Chondrocyte (in vitro differentiated cells): ENCODE measurements at regions not wholly inside any gene's neighbourhood (a gene's known extent, or its start where the extent isn't known, plus 50 kb on each side); places are given as distances from the start of the nearest gene placed in this dataset.

Experiments
- DNase-seq: peaks from one replicate; pipeline ENCODE4 v3.0.0; 2021; ENCODE audit warnings: mixed read lengths, low spot score
- H3K27ac Mint-ChIP-seq: one replicate; pipeline ENCODE4 v1.8.0; 2021; ENCODE audit warnings: mild to moderate bottlenecking, moderate library complexity, mixed read lengths; ENCODE audit not compliant: unreplicated experiment
- H3K27me3 Mint-ChIP-seq: 2 replicates; pipeline ENCODE4 v1.8.0; 2021; ENCODE audit warnings: low read depth, mixed read lengths
- H3K36me3 Mint-ChIP-seq: 2 replicates; pipeline ENCODE4 v1.8.0; 2021; ENCODE audit warnings: low read depth, mixed read lengths
- H3K4me1 Mint-ChIP-seq: 2 replicates; pipeline ENCODE4 v1.8.0; 2021; ENCODE audit warnings: low read depth, mild to moderate bottlenecking, mixed read lengths
- H3K4me3 Mint-ChIP-seq: one replicate; pipeline ENCODE4 v1.8.0; 2021; ENCODE audit warnings: mild to moderate bottlenecking, moderate library complexity, mixed read lengths; ENCODE audit not compliant: unreplicated experiment
- H3K9me3 Mint-ChIP-seq: 2 replicates; pipeline ENCODE4 v1.8.0; 2021; ENCODE audit warnings: low read depth, mixed read lengths
- CTCF ChIP-seq: fragments of 200-600 bp; sonication (generic); IDR thresholded peaks from 2 replicates; pipeline ENCODE4 v1.5.0; 2021; ENCODE audit warnings: antibody characterized with exemption, mild to moderate bottlenecking, moderate library complexity

GRCh38 chr20:43293068-43293786, 103.5 kb upstream of the PTPRT start:
- no peak for DNase-seq
- Mint-ChIP-seq H3K27ac (no peak overlapping the region), H3K27me3 (no peaks in the 10 kb centered on the region), H3K9me3 (peaks cover 24% of the 10 kb centered on the region), H3K4me1 (no peaks in the 10 kb centered on the region), H3K36me3 (no peaks in the 10 kb centered on the region), H3K4me3 (no peak overlapping the region)
- TF ChIP-seq CTCF = no peak

- Mint-ChIP-seq H3K4me1 (no peaks in the 10 kb centered on the region), H3K27me3 (no peaks in the 10 kb centered on the region), H3K36me3 (no peaks in the 10 kb centered on the region), H3K9me3 (peaks cover 26% of the 10 kb centered on the region), H3K27ac (no peak overlapping the region), H3K4me3 (no peak overlapping the region)
- no peak for TF ChIP-seq CTCF
- no peak for DNase-seq
Observed at GRCh38 chr20:43292222-43292621, 102.5 kb upstream of the PTPRT start.

DNA sequence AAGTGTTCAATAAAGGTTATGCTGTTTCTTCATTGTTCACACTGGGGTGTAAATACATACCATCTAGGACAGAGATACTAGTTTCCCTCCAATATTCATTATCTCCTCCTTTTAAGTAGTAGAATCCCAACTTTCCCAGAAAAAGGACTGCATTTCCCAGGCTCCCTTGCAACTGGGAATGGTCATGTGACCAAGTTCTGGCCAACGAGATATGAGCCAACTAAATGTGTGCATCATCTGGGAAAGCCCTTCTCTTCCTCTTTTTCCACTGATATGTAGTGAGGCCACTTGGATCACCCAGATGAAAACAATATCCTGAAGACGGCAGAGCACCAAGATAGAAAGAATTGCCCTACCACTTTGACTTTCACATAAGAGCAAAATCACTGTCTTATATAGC, 97.9 kb upstream of the PTPRT start:
- DNase-seq = no peak
- Mint-ChIP-seq H3K27me3 (no peaks in the 10 kb centered on the region), H3K36me3 (no peaks in the 10 kb centered on the region), H3K4me1 (no peaks in the 10 kb centered on the region), H3K4me3 (no peak overlapping the region), H3K27ac (no peak overlapping the region), H3K9me3 (peaks cover 17% of the 10 kb centered on the region)
- no peak for TF ChIP-seq CTCF

DNA sequence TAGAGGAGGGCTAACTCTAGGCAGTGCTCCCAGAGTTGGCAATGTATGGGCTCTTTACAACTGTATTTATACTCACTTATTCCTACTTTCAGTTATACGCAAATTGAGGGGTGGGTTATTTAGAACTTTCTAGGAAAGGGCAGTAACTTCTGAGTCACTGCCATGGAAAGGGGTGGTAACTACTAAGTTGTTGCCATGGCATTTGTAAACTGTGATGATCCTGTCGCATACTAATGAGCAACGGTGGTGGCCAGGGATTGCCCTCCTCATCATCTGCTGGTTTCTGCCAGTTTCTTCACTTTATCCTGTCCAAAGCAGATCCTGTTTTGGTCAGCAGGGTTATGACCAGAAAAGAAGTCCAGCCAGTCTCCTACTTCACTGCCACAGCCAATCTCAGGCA, 95.5 kb upstream of the PTPRT start:
- H3K27ac Mint-ChIP-seq = no peak overlapping the region
- H3K9me3 Mint-ChIP-seq = peaks cover 23% of the 10 kb centered on the region
- TF ChIP-seq CTCF = no peak
- no peaks in the 10 kb centered on the region for H3K36me3 Mint-ChIP-seq
- H3K27me3 Mint-ChIP-seq = no peaks in the 10 kb centered on the region
- DNase-seq = no peak
- H3K4me3 Mint-ChIP-seq = no peak overlapping the region
- no peaks in the 10 kb centered on the region for H3K4me1 Mint-ChIP-seq

GRCh38 chr20:43284486-43284885, 94.8 kb upstream of the PTPRT start:
- no peaks in the 10 kb centered on the region for H3K27me3 Mint-ChIP-seq

More at GRCh38 chr20:43284486-43284885, 94.8 kb upstream of the PTPRT start:
- H3K4me3 Mint-ChIP-seq = no peak overlapping the region
- H3K27ac Mint-ChIP-seq = no peak overlapping the region
- DNase-seq = no peak
- H3K36me3 Mint-ChIP-seq = no peaks in the 10 kb centered on the region
- TF ChIP-seq CTCF = no peak
- H3K9me3 Mint-ChIP-seq = peaks cover 27% of the 10 kb centered on the region
- no peaks in the 10 kb centered on the region for H3K4me1 Mint-ChIP-seq
